ENCODE measurements at regions not wholly inside any gene's neighbourhood (a gene's known extent, or its start where the extent isn't known, plus 50 kb on each side); places are given as distances from the start of the nearest gene placed in this dataset.

- no peak for DNase-seq
Observed at GRCh38 chr13:105259426-105259825, 1276.0 kb downstream of the EFNB2 start.

- DNase-seq, result no peak
Observed at GRCh38 chr13:105255472-105255871, 1280.0 kb downstream of the EFNB2 start.

GRCh38 chr13:105251293-105251692 lies 1284.2 kb downstream of the EFNB2 start:
- no peak for DNase-seq

- DNase-seq, result no peak
Observed at GRCh38 chr13:105247830-105248229, 1287.6 kb downstream of the EFNB2 start.

GRCh38 chr13:105240371-105240770 lies 1295.1 kb downstream of the EFNB2 start:
- no peak for DNase-seq

GRCh38 chr13:105232439-105232838 lies 1303.0 kb downstream of the EFNB2 start:
- DNase-seq, result no peak

- DNase-seq, result no peak
Observed at GRCh38 chr13:105232006-105232405, 1303.5 kb downstream of the EFNB2 start.

GRCh38 chr13:105231579-105231978 lies 1303.9 kb downstream of the EFNB2 start:
- DNase-seq, result no peak

GRCh38 chr13:105220881-105221280 lies 1314.6 kb downstream of the EFNB2 start:
- no peak for DNase-seq

GRCh38 chr13:105220063-105220462 lies 1315.4 kb downstream of the EFNB2 start:
- no peak for DNase-seq

GRCh38 chr13:105219651-105220050 lies 1315.8 kb downstream of the EFNB2 start:
- no peak for DNase-seq

GRCh38 chr13:105213512-105213911 lies 1322.0 kb downstream of the EFNB2 start:
- no peak for DNase-seq

- no peak for DNase-seq
Observed at GRCh38 chr13:105207572-105208293, 1327.7 kb downstream of the EFNB2 start.

- DNase-seq, result no peak
Observed at GRCh38 chr13:105202354-105202753, 1333.1 kb downstream of the EFNB2 start.

GRCh38 chr13:105201351-105201750 lies 1334.1 kb downstream of the EFNB2 start:
- no peak for DNase-seq

- DNase-seq, result no peak
Observed at GRCh38 chr13:105200181-105200580, 1335.3 kb downstream of the EFNB2 start.

- no peak for DNase-seq
Observed at GRCh38 chr13:105196052-105196451, 1339.4 kb downstream of the EFNB2 start.

GRCh38 chr13:105193026-105193425 lies 1342.4 kb downstream of the EFNB2 start:
- DNase-seq, result no peak

GRCh38 chr13:105184201-105184600 lies 1351.3 kb downstream of the EFNB2 start:
- no peak for DNase-seq

GRCh38 chr13:105177265-105177900 lies 1358.1 kb downstream of the EFNB2 start:
- DNase-seq, result no peak

GRCh38 chr13:105170438-105170837 lies 1365.0 kb downstream of the EFNB2 start:
- no peak for DNase-seq

GRCh38 chr13:105168295-105168694 lies 1367.2 kb downstream of the EFNB2 start:
- no peak for DNase-seq

GRCh38 chr13:105167385-105167784 lies 1368.1 kb downstream of the EFNB2 start:
- DNase-seq, result no peak

- no peak for DNase-seq
Observed at GRCh38 chr13:105165449-105166125, 1369.9 kb downstream of the EFNB2 start.
